B cell (primary cell): ENCODE measurements at regions not wholly inside any gene's neighbourhood (a gene's known extent, or its start where the extent isn't known, plus 50 kb on each side); places are given as distances from the start of the nearest gene placed in this dataset.

ENCODE experiments used
- ATAC-seq: fragments of 200-7000 bp; cut with Tn5 transposase; one replicate; pipeline ENCODE4 v1.10.0; 2021; ENCODE audit warnings: low read depth, mild to moderate bottlenecking, moderate number of reproducible peaks, moderate library complexity
- CTCF ChIA-PET: fragments of 350-600 bp; sonication (Branson Sonifier 250); formaldehyde crosslinking; loops from one replicate; lab custom pipeline; 2021; ENCODE audit warnings: antibody characterized with exemption, inconsistent platforms; lab: Charles Lee
- POLR2A ChIA-PET: fragments of 350-600 bp; sonication (Branson Sonifier 250); formaldehyde crosslinking; loops from one replicate; lab custom pipeline; 2021; ENCODE audit warnings: antibody characterized with exemption; lab: Charles Lee
- DNase-seq: peaks from one replicate; pipeline ENCODE4 v3.0.0; 2013
- H2AFZ ChIP-seq: 2 replicates; pipeline ENCODE4 v1.6.1; 2012; ENCODE audit warnings: mild to moderate bottlenecking, low read depth, low read length; ENCODE audit not compliant: insufficient read depth, poor library complexity, severe bottlenecking
- H3K27ac ChIP-seq, 2 donors: 1 replicate in 1 of 2; 2 replicates in 1 of 2; pipeline ENCODE4 v1.5.1; 2012 to 2013; ENCODE audit warnings: low read length in 2 of 2, mild to moderate bottlenecking in 2 of 2, moderate library complexity in 1 of 2
- H3K27me3 ChIP-seq, 4 experiments: fragments of 200-600 bp in 1 of 4; sonication (generic) in 1 of 4; replicated peaks in 1 of 4; 1 replicate in 2 of 4; 2 replicates in 2 of 4; pipeline versions ENCODE4 v1.6.1 to v1.7.0; 2013 to 2016; ENCODE audit warnings: low read length in 3 of 4, mild to moderate bottlenecking in 2 of 4, mixed read lengths in 1 of 4, moderate library complexity in 1 of 4; ENCODE audit not compliant: insufficient read depth in 4 of 4, control insufficient read depth in 3 of 4; ENCODE audit errors: control extremely low read depth in 1 of 4
- H3K36me3 ChIP-seq, 2 experiments: replicated peaks in 1 of 2; 1 replicate in 1 of 2; 2 replicates in 1 of 2; pipeline versions ENCODE4 v1.6.1 to v1.7.1; 2013; ENCODE audit warnings: low read length in 1 of 2; ENCODE audit not compliant: insufficient read depth in 2 of 2, control insufficient read depth in 1 of 2; ENCODE audit errors: control extremely low read depth in 1 of 2, extremely low read depth in 1 of 2
- H3K4me1 ChIP-seq, 2 donors: fragments of 200-600 bp in 1 of 2; sonication (generic) in 1 of 2; 1 replicate in 1 of 2; 2 replicates in 1 of 2; pipeline versions ENCODE4 v1.5.1 to v1.6.1; 2013 to 2017; ENCODE audit warnings: low read length in 2 of 2; ENCODE audit not compliant: control insufficient read depth in 2 of 2, insufficient read depth in 2 of 2
- H3K4me2 ChIP-seq: replicated peaks from 2 replicates; pipeline ENCODE3; 2012; ENCODE audit warnings: mild to moderate bottlenecking, low read depth, low read length; ENCODE audit not compliant: poor library complexity, severe bottlenecking
- H3K4me3 ChIP-seq, 5 experiments: fragments of 200-600 bp in 1 of 5; sonication (generic) in 1 of 5; 1 replicate in 3 of 5; 2 replicates in 2 of 5; pipeline versions ENCODE4 v1.5.1 to v1.7.0; 2011 to 2016; ENCODE audit warnings: low read length in 4 of 5, mild to moderate bottlenecking in 4 of 5, low read depth in 2 of 5, control low read depth in 1 of 5, moderate library complexity in 1 of 5; ENCODE audit not compliant: insufficient read depth in 1 of 5; ENCODE audit errors: control extremely low read depth in 1 of 5, extremely low read depth in 1 of 5
- H3K79me2 ChIP-seq: fragments of 200-600 bp; sonication (generic); one replicate; pipeline ENCODE4 v1.6.0; 2016; ENCODE audit warnings: low read length; ENCODE audit not compliant: control insufficient read depth, insufficient read depth
- H3K9ac ChIP-seq: fragments of 200-600 bp; sonication (generic); 2 replicates; pipeline ENCODE4 v1.6.1; 2017; ENCODE audit warnings: mild to moderate bottlenecking, low read length, moderate library complexity
- H3K9me3 ChIP-seq, 3 donors: one replicate each; pipeline versions ENCODE4 v1.6.1 to v1.7.1; 2013; ENCODE audit warnings: low read length in 2 of 3; ENCODE audit not compliant: control insufficient read depth in 2 of 3, insufficient read depth in 1 of 3; ENCODE audit errors: control extremely low read depth in 1 of 3
- H4K20me1 ChIP-seq: 2 replicates; pipeline ENCODE4 v1.6.0; 2012; ENCODE audit warnings: mild to moderate bottlenecking, low read length; ENCODE audit not compliant: insufficient read depth, control insufficient read depth, poor library complexity, severe bottlenecking
- H3K27ac Mint-ChIP-seq: one replicate; pipeline ENCODE4 v1.8.0; 2021; ENCODE audit warnings: mixed read lengths
- H3K27me3 Mint-ChIP-seq: one replicate; pipeline ENCODE4 v1.8.0; 2021; ENCODE audit warnings: mixed read lengths
- H3K4me1 Mint-ChIP-seq: one replicate; pipeline ENCODE4 v1.8.0; 2021; ENCODE audit warnings: mixed read lengths
- H3K4me3 Mint-ChIP-seq: one replicate; pipeline ENCODE4 v1.8.0; 2021; ENCODE audit warnings: mixed read lengths
- H3K9me3 Mint-ChIP-seq: one replicate; pipeline ENCODE4 v1.8.0; 2022; ENCODE audit warnings: mixed read lengths; ENCODE audit not compliant: insufficient read depth
- EZH2 ChIP-seq: IDR thresholded peaks from 2 replicates; pipeline ENCODE4 v1.6.1; 2012; ENCODE audit warnings: borderline replicate concordance, low read depth, mild to moderate bottlenecking, moderate library complexity, low read length; ENCODE audit not compliant: insufficient read depth, poor library complexity, severe bottlenecking
- WGBS: methylation state at CpG from one replicate; pipeline ENCODE4 v1.1.5; 2013; ENCODE audit warnings: missing lambda C conversion rate; ENCODE audit not compliant: insufficient coverage; 5-methylcytosine and 5-hydroxymethylcytosine counted together
- intact Hi-C: fragments of 100-400 bp; cut with micrococcal nuclease; formaldehyde crosslinking; loops from one replicate; pipeline ENCODE4 v1.10.0; 2022
- TF ChIP-seq, protein P1 (sequence below): fragments of 200-600 bp; IDR thresholded peaks from one replicate; pipeline ENCODE4 v1.8.0; 2022; ENCODE audit warnings: antibody characterized with exemption, mild to moderate bottlenecking

DNA sequence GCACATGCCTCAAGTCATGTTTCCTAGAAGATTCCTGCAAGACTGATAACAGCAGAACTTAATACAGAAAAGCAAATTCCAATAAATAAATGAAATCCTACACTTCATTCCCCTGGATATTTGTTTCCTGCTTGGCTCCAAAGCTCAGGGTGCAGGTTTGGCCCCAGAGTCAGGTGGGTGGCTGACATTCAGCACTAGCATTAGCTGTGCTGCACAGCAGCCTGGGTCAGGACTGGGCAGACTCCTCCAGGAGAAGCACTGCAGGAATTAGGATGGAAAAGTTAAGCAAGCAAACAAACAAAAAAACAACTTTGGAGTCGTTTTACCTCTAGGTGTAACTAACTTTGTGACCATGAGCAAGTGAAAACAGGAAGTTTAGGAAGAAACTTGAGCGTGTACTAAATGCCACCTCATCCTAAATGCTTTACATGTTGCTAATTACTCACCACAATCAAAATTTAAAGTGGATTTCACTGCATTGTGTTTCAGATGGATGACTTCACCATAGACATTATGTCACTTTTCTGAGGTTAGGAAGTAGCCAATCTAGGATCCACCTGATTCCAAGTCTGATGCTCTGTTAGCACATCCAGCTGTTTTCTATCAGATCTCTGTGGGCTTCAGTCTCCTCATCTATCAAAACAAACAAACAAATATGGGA is 239.4 kb downstream of the C7orf25 start:
- no peak overlapping the region for H3K4me2 ChIP-seq

DNA sequence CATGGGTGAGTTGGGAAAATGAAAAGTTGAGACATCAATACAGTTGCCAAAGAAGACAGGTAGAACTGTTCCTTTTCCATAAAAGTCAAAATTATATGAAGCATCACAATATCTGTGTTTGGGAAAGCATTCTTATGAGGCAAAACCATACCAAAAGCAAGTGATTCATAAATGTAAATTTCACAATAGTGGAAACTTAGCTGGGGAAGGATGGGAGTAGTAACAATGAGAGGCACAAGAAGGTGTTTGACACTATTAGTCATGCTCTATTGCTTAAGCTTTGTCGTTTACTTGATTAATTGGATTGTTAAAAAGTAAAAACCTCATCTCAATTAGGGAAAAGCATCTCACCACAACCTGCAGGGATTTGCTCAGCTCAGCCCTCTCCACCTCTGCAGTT is 240.2 kb downstream of the C7orf25 start:
- H3K9me3 Mint-ChIP-seq = peaks cover 8% of the 10 kb centered on the region
- Histone ChIP-seq H3K36me3 (no peaks in the 10 kb centered on the region), H3K27me3 (peaks cover 0 to 2% (median 0%) of the 10 kb centered on the region in 4 experiments), H3K9me3 (peaks cover 0 to 9% (median 4%) of the 10 kb centered on the region in 3 donors), H3K4me1 (no peaks in the 10 kb centered on the region), H2AFZ (no peak overlapping the region), H3K27ac (no peak overlapping the region), H3K4me3 (no peak overlapping the region), H3K9ac (no peak overlapping the region), H3K79me2 (no peaks in the 10 kb centered on the region), H3K4me2 (no peak overlapping the region), H4K20me1 (no peaks in the 10 kb centered on the region)
- ATAC-seq (no peak), DNase-seq (no peak)
- H3K27ac Mint-ChIP-seq = no peak overlapping the region
- CTCF ChIA-PET = no interaction called here
- POLR2A ChIA-PET = no interaction called here
- H3K4me3 Mint-ChIP-seq = no peak overlapping the region
- no peak for TF ChIP-seq EZH2
- TF ChIP-seq, protein P1, sequence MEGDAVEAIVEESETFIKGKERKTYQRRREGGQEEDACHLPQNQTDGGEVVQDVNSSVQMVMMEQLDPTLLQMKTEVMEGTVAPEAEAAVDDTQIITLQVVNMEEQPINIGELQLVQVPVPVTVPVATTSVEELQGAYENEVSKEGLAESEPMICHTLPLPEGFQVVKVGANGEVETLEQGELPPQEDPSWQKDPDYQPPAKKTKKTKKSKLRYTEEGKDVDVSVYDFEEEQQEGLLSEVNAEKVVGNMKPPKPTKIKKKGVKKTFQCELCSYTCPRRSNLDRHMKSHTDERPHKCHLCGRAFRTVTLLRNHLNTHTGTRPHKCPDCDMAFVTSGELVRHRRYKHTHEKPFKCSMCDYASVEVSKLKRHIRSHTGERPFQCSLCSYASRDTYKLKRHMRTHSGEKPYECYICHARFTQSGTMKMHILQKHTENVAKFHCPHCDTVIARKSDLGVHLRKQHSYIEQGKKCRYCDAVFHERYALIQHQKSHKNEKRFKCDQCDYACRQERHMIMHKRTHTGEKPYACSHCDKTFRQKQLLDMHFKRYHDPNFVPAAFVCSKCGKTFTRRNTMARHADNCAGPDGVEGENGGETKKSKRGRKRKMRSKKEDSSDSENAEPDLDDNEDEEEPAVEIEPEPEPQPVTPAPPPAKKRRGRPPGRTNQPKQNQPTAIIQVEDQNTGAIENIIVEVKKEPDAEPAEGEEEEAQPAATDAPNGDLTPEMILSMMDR = no peak
- intact Hi-C loops = no loop called here
- no peaks in the 10 kb centered on the region for H3K27me3 Mint-ChIP-seq
- no peaks in the 10 kb centered on the region for H3K4me1 Mint-ChIP-seq
- WGBS = no CpG with 5 or more reads among the region's 1 CpG

More for the DNA sequence above, 239.4 kb downstream of the C7orf25 start:
- no peak overlapping the region for H3K9ac ChIP-seq
- no peak for TF ChIP-seq EZH2
- H3K4me3 ChIP-seq = no peak overlapping the region
- Mint-ChIP-seq H3K27ac (no peak overlapping the region), H3K4me1 (no peaks in the 10 kb centered on the region), H3K27me3 (no peaks in the 10 kb centered on the region), H3K4me3 (no peak overlapping the region), H3K9me3 (peaks cover 2% of the 10 kb centered on the region)
- peaks cover 0 to under 1% (median 0%) of the 10 kb centered on the region in 3 donors for H3K9me3 ChIP-seq
- DNase-seq (no peak), ATAC-seq (no peak)
- intact Hi-C loops = no loop called here
- H3K4me1 ChIP-seq = no peaks in the 10 kb centered on the region
- ChIA-PET CTCF (no interaction called here), POLR2A (no interaction called here)
- H4K20me1 ChIP-seq = no peaks in the 10 kb centered on the region
- no peaks in the 10 kb centered on the region for H3K79me2 ChIP-seq
- H3K27me3 ChIP-seq = peaks cover 0 to 2% (median 0%) of the 10 kb centered on the region in 4 experiments
- no peaks in the 10 kb centered on the region for H3K36me3 ChIP-seq
- 80% methylated on average over 1 of the region's 2 CpGs for WGBS
- no peak overlapping the region for H3K27ac ChIP-seq
- H2AFZ ChIP-seq = no peak overlapping the region
